Stomach (tissue), 8 donors: ENCODE measurements at regions not wholly inside any gene's neighbourhood (a gene's known extent, or its start where the extent isn't known, plus 50 kb on each side); places are given as distances from the start of the nearest gene placed in this dataset.

ENCODE experiments used
- DNase-seq, 2 donors: peaks; one replicate each; pipeline versions ENCODE4 v3.0.0 to v3.0.0-alpha.2; 2013 to 2019
- H3K27ac ChIP-seq, 5 donors: fragments of 200-600 bp in 4 of 5; sonication (generic) in 4 of 5; one replicate each; pipeline ENCODE4 v1.5.1; 2013 to 2019; ENCODE audit warnings: mild to moderate bottlenecking in 1 of 5, moderate library complexity in 1 of 5
- H3K27me3 ChIP-seq, 3 donors: fragments of 200-600 bp; sonication (generic); one replicate each; pipeline ENCODE4 v1.5.1; 2017 to 2019; ENCODE audit warnings: mixed run types in 1 of 3
- H3K36me3 ChIP-seq, 4 donors: fragments of 200-600 bp; sonication (generic); 1 replicate in 3 of 4; 2 replicates in 1 of 4; pipeline ENCODE4 v1.5.1; 2016 to 2019
- H3K4me1 ChIP-seq, 4 donors: fragments of 200-600 bp; sonication (generic); one replicate each; pipeline ENCODE4 v1.5.1; 2016 to 2019
- H3K4me3 ChIP-seq, 4 donors: fragments of 200-600 bp; sonication (generic) in 3 of 4; one replicate each; pipeline ENCODE4 v1.5.1; 2016 to 2019; ENCODE audit warnings: mild to moderate bottlenecking in 1 of 4
- H3K9me3 ChIP-seq, 4 donors: fragments of 200-600 bp; sonication (generic); one replicate each; pipeline ENCODE4 v1.5.1; 2016 to 2019
- EP300 ChIP-seq: sonication (generic); formaldehyde crosslinking; IDR thresholded peaks from one replicate; pipeline ENCODE4 v1.6.1; 2017; ENCODE audit warnings: antibody characterized with exemption
- POLR2A ChIP-seq, 4 donors: fragments of 450-650 bp; IDR thresholded peaks; one replicate each; pipeline ENCODE4 v1.6.1; 2016; ENCODE audit warnings: antibody characterized with exemption in 4 of 4, control low read depth in 2 of 4, mild to moderate bottlenecking in 1 of 4, moderate library complexity in 1 of 4
- POLR2AphosphoS5 ChIP-seq, 3 donors: sonication (generic); formaldehyde crosslinking; IDR thresholded peaks; one replicate each; pipeline ENCODE4 v1.6.1; 2016; ENCODE audit warnings: antibody characterized with exemption in 3 of 3
- WGBS, 5 donors: extraction: QIAGEN DNeasy Blood & Tissue Kit in 3 of 5; methylation state at CpG; one replicate each; pipeline versions ENCODE4 v1.1.5 to v1.1.7; 2013 to 2018; 5-methylcytosine and 5-hydroxymethylcytosine counted together
- intact Hi-C: fragments of 100-400 bp; cut with DNase I; formaldehyde crosslinking; loops from one replicate; pipeline ENCODE4 v1.15.1; 2023; ENCODE audit warnings: low total_unique reads
- TF ChIP-seq, protein P1 (sequence below), 7 experiments: fragments of 450-650 bp in 4 of 7; fragments of 200-600 bp in 3 of 7; sonication (generic) in 3 of 7; IDR thresholded peaks; one replicate each; pipeline ENCODE4 v1.5.1; 2016 to 2019; ENCODE audit warnings: antibody characterized with exemption in 7 of 7, control low read depth in 2 of 7, mild to moderate bottlenecking in 1 of 7
- donor health status: healthy with polysubstance abuse.
- donor health status: Bipolar disorder and iron deficiency.
- donor health status: healthy.

DNA sequence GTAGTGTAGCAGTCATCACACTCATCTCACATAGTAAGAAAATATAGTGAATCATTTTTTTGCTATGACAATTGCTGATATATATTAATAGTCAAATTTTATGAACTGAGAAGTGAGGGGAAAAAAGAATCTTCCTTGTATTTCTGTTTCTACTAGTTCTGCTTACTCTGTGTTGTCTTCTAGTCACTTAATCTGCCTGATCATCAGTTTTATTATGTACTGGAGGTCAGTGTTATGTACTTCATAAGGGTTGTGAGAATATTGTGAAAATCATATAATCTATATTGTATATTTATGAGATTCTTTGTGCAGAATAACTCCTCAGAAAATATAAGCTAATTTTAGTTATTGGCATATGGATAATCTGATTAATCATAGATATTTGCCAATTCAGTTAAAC, 546.9 kb upstream of the RIOK2 start:
- no peaks in the 10 kb centered on the region for H3K27me3 ChIP-seq

DNA sequence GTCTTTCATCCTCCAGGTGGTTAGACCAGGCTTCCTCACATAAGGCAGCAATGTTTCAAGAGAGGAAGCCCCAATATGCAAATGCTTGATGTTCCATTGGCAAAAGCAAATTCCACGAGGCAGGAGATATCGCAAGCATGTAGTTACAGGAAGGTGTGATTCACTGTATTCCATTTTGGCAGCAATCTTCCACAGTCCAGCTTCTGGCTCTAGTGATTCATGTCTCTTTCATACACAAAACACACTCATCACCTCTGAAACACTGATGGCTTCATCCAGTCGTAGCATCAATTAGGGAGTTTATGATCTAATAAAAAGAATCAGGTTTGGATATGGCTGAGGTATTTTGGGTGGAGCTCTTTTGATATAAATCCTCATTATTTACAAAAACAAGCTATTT, 552.2 kb upstream of the RIOK2 start:
- TF ChIP-seq, protein P1, sequence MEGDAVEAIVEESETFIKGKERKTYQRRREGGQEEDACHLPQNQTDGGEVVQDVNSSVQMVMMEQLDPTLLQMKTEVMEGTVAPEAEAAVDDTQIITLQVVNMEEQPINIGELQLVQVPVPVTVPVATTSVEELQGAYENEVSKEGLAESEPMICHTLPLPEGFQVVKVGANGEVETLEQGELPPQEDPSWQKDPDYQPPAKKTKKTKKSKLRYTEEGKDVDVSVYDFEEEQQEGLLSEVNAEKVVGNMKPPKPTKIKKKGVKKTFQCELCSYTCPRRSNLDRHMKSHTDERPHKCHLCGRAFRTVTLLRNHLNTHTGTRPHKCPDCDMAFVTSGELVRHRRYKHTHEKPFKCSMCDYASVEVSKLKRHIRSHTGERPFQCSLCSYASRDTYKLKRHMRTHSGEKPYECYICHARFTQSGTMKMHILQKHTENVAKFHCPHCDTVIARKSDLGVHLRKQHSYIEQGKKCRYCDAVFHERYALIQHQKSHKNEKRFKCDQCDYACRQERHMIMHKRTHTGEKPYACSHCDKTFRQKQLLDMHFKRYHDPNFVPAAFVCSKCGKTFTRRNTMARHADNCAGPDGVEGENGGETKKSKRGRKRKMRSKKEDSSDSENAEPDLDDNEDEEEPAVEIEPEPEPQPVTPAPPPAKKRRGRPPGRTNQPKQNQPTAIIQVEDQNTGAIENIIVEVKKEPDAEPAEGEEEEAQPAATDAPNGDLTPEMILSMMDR (IDR thresholded peaks at IDR 0.05), result no peak
- TF ChIP-seq POLR2AphosphoS5 (IDR thresholded peaks at IDR 0.05) (no peak), POLR2A (IDR thresholded peaks at IDR 0.05) (no peak), EP300 (no peak)
- H3K27me3 ChIP-seq, result no peaks in the 10 kb centered on the region
- H3K4me3 ChIP-seq, result no peak overlapping the region
- no peak overlapping the region for H3K27ac ChIP-seq
- no peaks in the 10 kb centered on the region for H3K36me3 ChIP-seq
- 63 to 93% (median 88%) methylated on average over 3 of the region's 3 CpGs for WGBS, 5 donors
- intact Hi-C loops, result no loop called here
- no peaks in the 10 kb centered on the region for H3K9me3 ChIP-seq
- no peak for DNase-seq
- H3K4me1 ChIP-seq, result no peaks in the 10 kb centered on the region

More for the DNA sequence above, 546.9 kb upstream of the RIOK2 start:
- H3K36me3 ChIP-seq, result no peaks in the 10 kb centered on the region
- no peaks in the 10 kb centered on the region for H3K4me1 ChIP-seq
- no peaks in the 10 kb centered on the region for H3K9me3 ChIP-seq
- no peak for DNase-seq
- TF ChIP-seq EP300, result no peak
- no peak for TF ChIP-seq POLR2A (IDR thresholded peaks at IDR 0.05)
- TF ChIP-seq POLR2AphosphoS5 (IDR thresholded peaks at IDR 0.05), result no peak
- TF ChIP-seq, protein P1 (IDR thresholded peaks at IDR 0.05), result no peak
- H3K4me3 ChIP-seq, result no peak overlapping the region
- intact Hi-C loops, result no loop called here
- no peak overlapping the region for H3K27ac ChIP-seq

DNA sequence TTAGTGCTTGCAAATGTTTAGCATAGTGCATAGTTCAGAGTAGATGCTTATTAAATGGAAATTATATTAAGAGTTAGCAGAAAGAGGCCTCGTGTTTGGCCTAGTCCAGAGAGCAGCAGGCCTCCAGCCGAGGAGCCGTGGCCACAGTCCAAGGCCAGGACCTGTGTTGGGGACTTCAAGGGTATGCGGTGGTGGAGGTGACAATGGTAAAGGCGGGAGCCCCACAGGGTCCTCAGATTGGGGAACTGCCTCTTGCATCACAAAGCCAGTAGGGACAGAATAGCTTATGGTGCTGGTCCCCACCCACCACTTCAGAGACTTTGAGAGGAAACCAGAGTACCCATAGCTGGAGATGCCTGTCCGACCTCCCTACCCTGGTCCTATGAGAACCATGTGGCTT, 554.6 kb upstream of the RIOK2 start:
- TF ChIP-seq, protein P1 (IDR thresholded peaks at IDR 0.05), result no peak
- TF ChIP-seq POLR2A (IDR thresholded peaks at IDR 0.05) (no peak), EP300 (no peak), POLR2AphosphoS5 (IDR thresholded peaks at IDR 0.05) (no peak)
- 85 to 94% (median 91%) methylated on average over 6 of the region's 6 CpGs for WGBS, 5 donors
- intact Hi-C loops, result no loop called here

DNA sequence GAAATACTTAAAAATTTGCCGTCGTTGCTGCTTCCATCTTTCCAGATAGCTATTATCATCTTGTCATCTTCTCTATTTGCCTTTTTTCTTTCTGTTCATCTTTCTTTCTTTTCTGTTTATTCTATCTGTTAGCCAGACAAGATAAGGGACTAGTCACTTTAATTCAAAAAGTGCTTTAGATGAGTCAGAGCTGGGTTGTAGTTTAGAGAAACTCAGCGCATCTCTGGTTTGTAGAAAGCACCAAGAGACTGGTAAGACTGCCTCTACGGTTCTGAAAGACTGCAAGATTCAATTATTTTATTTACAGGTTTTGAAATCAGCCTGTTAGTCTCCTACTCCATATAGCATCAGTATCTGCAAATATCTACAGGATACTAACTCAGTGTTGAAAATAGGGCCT, 562.8 kb upstream of the RIOK2 start:
- Histone ChIP-seq H3K9me3 (peaks cover 0 to 4% (median 0%) of the 10 kb centered on the region in 4 donors), H3K4me1 (no peaks in the 10 kb centered on the region), H3K27me3 (no peaks in the 10 kb centered on the region), H3K4me3 (no peak overlapping the region), H3K36me3 (no peaks in the 10 kb centered on the region), H3K27ac (no peak overlapping the region)
- no peak for DNase-seq
- intact Hi-C loops, result no loop called here
- TF ChIP-seq POLR2AphosphoS5 (IDR thresholded peaks at IDR 0.05) (no peak), EP300 (no peak), POLR2A (IDR thresholded peaks at IDR 0.05) (no peak)
- TF ChIP-seq, protein P1 (IDR thresholded peaks at IDR 0.05), result no peak
- WGBS, 5 donors, result 87 to 93% (median 91%) methylated on average over 4 of the region's 4 CpGs

More for the DNA sequence above, 554.6 kb upstream of the RIOK2 start:
- no peak for DNase-seq
- H3K27me3 ChIP-seq, result no peaks in the 10 kb centered on the region
- no peaks in the 10 kb centered on the region for H3K9me3 ChIP-seq
- H3K27ac ChIP-seq, result no peak overlapping the region
- H3K36me3 ChIP-seq, result no peaks in the 10 kb centered on the region
- H3K4me3 ChIP-seq, result no peak overlapping the region
- H3K4me1 ChIP-seq, result no peaks in the 10 kb centered on the region
